Activated CD8-positive, alpha-beta memory T cell treated with anti-CD3 and anti-CD28 coated beads, Interleukin-2, amount 10 ng/mL, durations not matched to agents 7 days and 5 days (primary cell): ENCODE measurements at regions not wholly inside any gene's neighbourhood (a gene's known extent, or its start where the extent isn't known, plus 50 kb on each side); places are given as distances from the start of the nearest gene placed in this dataset.
"Not testable (repeated sequence)": the region's sequence is repeated elsewhere in the genome, so short reads cannot be mapped to it uniquely, and the experiment has no call there.

ENCODE experiments used
- ATAC-seq: fragments of 150-1000 bp; cut with Tn5 transposase; one replicate; pipeline ENCODE4 v1.10.0; 2021; ENCODE audit warnings: moderate library complexity
- CTCF ChIA-PET: fragments of 350-600 bp; sonication (Branson Sonifier 250); formaldehyde crosslinking; loops from one replicate; lab custom pipeline; 2021; ENCODE audit warnings: antibody characterized with exemption; lab: Charles Lee
- DNase-seq: peaks from one replicate; pipeline ENCODE4 v3.0.0-alpha.2; 2020
- H3K27ac Mint-ChIP-seq: one replicate; pipeline ENCODE4 v1.8.0; 2021; ENCODE audit warnings: mild to moderate bottlenecking, mixed read lengths
- H3K27me3 Mint-ChIP-seq: one replicate; pipeline ENCODE4 v1.8.0; 2021; ENCODE audit warnings: mixed read lengths
- H3K36me3 Mint-ChIP-seq: one replicate; pipeline ENCODE4 v1.8.0; 2021; ENCODE audit warnings: mild to moderate bottlenecking, mixed read lengths
- H3K4me1 Mint-ChIP-seq: one replicate; pipeline ENCODE4 v1.8.0; 2021; ENCODE audit warnings: mixed read lengths
- H3K4me3 Mint-ChIP-seq: one replicate; pipeline ENCODE4 v1.8.0; 2021; ENCODE audit warnings: mild to moderate bottlenecking, moderate library complexity, mixed read lengths
- H3K9me3 Mint-ChIP-seq: one replicate; pipeline ENCODE4 v1.8.0; 2022; ENCODE audit warnings: low read depth, mixed read lengths

- H3K27ac Mint-ChIP-seq: no peak overlapping the region
- H3K36me3 Mint-ChIP-seq: no peaks in the 10 kb centered on the region
- CTCF ChIA-PET: no interaction called here
- no peaks in the 10 kb centered on the region for H3K4me1 Mint-ChIP-seq
- no peak for DNase-seq
- no peaks in the 10 kb centered on the region for H3K27me3 Mint-ChIP-seq
- H3K9me3 Mint-ChIP-seq: peaks cover 10% of the 10 kb centered on the region
- no peak for ATAC-seq
- no peak overlapping the region for H3K4me3 Mint-ChIP-seq
Measured at GRCh38 chr11:37286890-37287289, 688.9 kb upstream of the RAG2 start.

- H3K9me3 Mint-ChIP-seq: peaks cover 2% of the 10 kb centered on the region
- ATAC-seq: no peak
- no peaks in the 10 kb centered on the region for H3K27me3 Mint-ChIP-seq
Measured at GRCh38 chr11:37282367-37282766, 684.3 kb upstream of the RAG2 start.

GRCh38 chr11:37280200-37280599 is 682.2 kb upstream of the RAG2 start:
- H3K36me3 Mint-ChIP-seq: no peaks in the 10 kb centered on the region
- no peaks in the 10 kb centered on the region for H3K9me3 Mint-ChIP-seq
- H3K4me1 Mint-ChIP-seq: no peaks in the 10 kb centered on the region
- H3K27ac Mint-ChIP-seq: no peak overlapping the region
- DNase-seq (no peak), ATAC-seq (no peak)
- H3K27me3 Mint-ChIP-seq: no peaks in the 10 kb centered on the region
- no peak overlapping the region for H3K4me3 Mint-ChIP-seq
- CTCF ChIA-PET: no interaction called here

More at GRCh38 chr11:37282367-37282766, 684.3 kb upstream of the RAG2 start:
- no peak for DNase-seq
- Mint-ChIP-seq H3K36me3 (no peaks in the 10 kb centered on the region), H3K4me1 (no peaks in the 10 kb centered on the region), H3K4me3 (no peak overlapping the region), H3K27ac (no peak overlapping the region)
- CTCF ChIA-PET: no interaction called here

GRCh38 chr11:37277896-37278465 is 679.9 kb upstream of the RAG2 start:
- no peaks in the 10 kb centered on the region for H3K36me3 Mint-ChIP-seq
- no peaks in the 10 kb centered on the region for H3K4me1 Mint-ChIP-seq
- H3K9me3 Mint-ChIP-seq: no peaks in the 10 kb centered on the region
- DNase-seq (no peak), ATAC-seq (no peak)
- H3K4me3 Mint-ChIP-seq: no peak overlapping the region
- no peaks in the 10 kb centered on the region for H3K27me3 Mint-ChIP-seq
- no peak overlapping the region for H3K27ac Mint-ChIP-seq
- CTCF ChIA-PET: no interaction called here

- Mint-ChIP-seq H3K36me3 (no peaks in the 10 kb centered on the region), H3K27me3 (no peaks in the 10 kb centered on the region), H3K4me1 (no peaks in the 10 kb centered on the region), H3K27ac (no peak overlapping the region), H3K4me3 (no peak overlapping the region), H3K9me3 (peaks cover 3% of the 10 kb centered on the region)
- DNase-seq: no peak
- CTCF ChIA-PET: no interaction called here
- no peak for ATAC-seq
Measured at GRCh38 chr11:37264783-37265182, 666.7 kb upstream of the RAG2 start.

GRCh38 chr11:37264060-37264459 is 666.0 kb upstream of the RAG2 start:
- CTCF ChIA-PET: no interaction called here
- H3K27me3 Mint-ChIP-seq: no peaks in the 10 kb centered on the region
- H3K4me3 Mint-ChIP-seq: no peak overlapping the region
- H3K4me1 Mint-ChIP-seq: no peaks in the 10 kb centered on the region
- H3K9me3 Mint-ChIP-seq: peaks cover 3% of the 10 kb centered on the region
- no peaks in the 10 kb centered on the region for H3K36me3 Mint-ChIP-seq
- H3K27ac Mint-ChIP-seq: no peak overlapping the region
- ATAC-seq: no peak
- no peak for DNase-seq

GRCh38 chr11:37263467-37263866 is 665.4 kb upstream of the RAG2 start:
- H3K27ac Mint-ChIP-seq, H3K4me3 Mint-ChIP-seq, DNase-seq, H3K9me3 Mint-ChIP-seq, ATAC-seq, H3K36me3 Mint-ChIP-seq, H3K27me3 Mint-ChIP-seq, H3K4me1 Mint-ChIP-seq, CTCF ChIA-PET: not testable (repeated sequence)

GRCh38 chr11:37259734-37260133 is 661.7 kb upstream of the RAG2 start:
- no peaks in the 10 kb centered on the region for H3K4me1 Mint-ChIP-seq
- H3K9me3 Mint-ChIP-seq: peaks cover 7% of the 10 kb centered on the region
- ATAC-seq (no peak), DNase-seq (no peak)
- CTCF ChIA-PET: no interaction called here
- H3K36me3 Mint-ChIP-seq: no peaks in the 10 kb centered on the region
- H3K27ac Mint-ChIP-seq: no peak overlapping the region
- no peak overlapping the region for H3K4me3 Mint-ChIP-seq
- no peaks in the 10 kb centered on the region for H3K27me3 Mint-ChIP-seq

GRCh38 chr11:37248145-37248544 is 650.1 kb upstream of the RAG2 start:
- Mint-ChIP-seq H3K36me3 (no peaks in the 10 kb centered on the region), H3K27ac (no peak overlapping the region), H3K4me3 (no peak overlapping the region), H3K27me3 (no peaks in the 10 kb centered on the region), H3K9me3 (peaks cover 4% of the 10 kb centered on the region), H3K4me1 (no peaks in the 10 kb centered on the region)
- CTCF ChIA-PET: no interaction called here
- ATAC-seq (no peak), DNase-seq (no peak)

- DNase-seq, H3K27ac Mint-ChIP-seq, H3K4me3 Mint-ChIP-seq, H3K4me1 Mint-ChIP-seq, CTCF ChIA-PET, H3K27me3 Mint-ChIP-seq, ATAC-seq, H3K36me3 Mint-ChIP-seq, H3K9me3 Mint-ChIP-seq: not testable (repeated sequence)
Measured at GRCh38 chr11:37246092-37246491, 648.1 kb upstream of the RAG2 start.

GRCh38 chr11:37230865-37231264 is 632.8 kb upstream of the RAG2 start:
- Mint-ChIP-seq H3K4me1 (no peaks in the 10 kb centered on the region), H3K36me3 (no peaks in the 10 kb centered on the region), H3K27ac (no peak overlapping the region), H3K9me3 (peaks cover 7% of the 10 kb centered on the region), H3K4me3 (no peak overlapping the region), H3K27me3 (no peaks in the 10 kb centered on the region)
- DNase-seq (no peak), ATAC-seq (no peak)
- CTCF ChIA-PET: no interaction called here

GRCh38 chr11:37223962-37224361 is 625.9 kb upstream of the RAG2 start:
- H3K4me1 Mint-ChIP-seq: no peaks in the 10 kb centered on the region
- ATAC-seq: no peak
- no peak overlapping the region for H3K4me3 Mint-ChIP-seq

GRCh38 chr11:37203006-37203405 is 605.0 kb upstream of the RAG2 start:
- DNase-seq (no peak), ATAC-seq (no peak)
- H3K4me1 Mint-ChIP-seq: no peaks in the 10 kb centered on the region
- no peaks in the 10 kb centered on the region for H3K27me3 Mint-ChIP-seq
- no peak overlapping the region for H3K4me3 Mint-ChIP-seq
- no peak overlapping the region for H3K27ac Mint-ChIP-seq
- H3K36me3 Mint-ChIP-seq: no peaks in the 10 kb centered on the region
- CTCF ChIA-PET: no interaction called here
- H3K9me3 Mint-ChIP-seq: peaks cover 8% of the 10 kb centered on the region

More at GRCh38 chr11:37223962-37224361, 625.9 kb upstream of the RAG2 start:
- Mint-ChIP-seq H3K9me3 (peaks cover 2% of the 10 kb centered on the region), H3K27me3 (no peaks in the 10 kb centered on the region), H3K36me3 (no peaks in the 10 kb centered on the region), H3K27ac (no peak overlapping the region)
- CTCF ChIA-PET: no interaction called here
- no peak for DNase-seq

GRCh38 chr11:37199082-37199481 is 601.0 kb upstream of the RAG2 start:
- no peaks in the 10 kb centered on the region for H3K4me1 Mint-ChIP-seq
- H3K36me3 Mint-ChIP-seq: no peaks in the 10 kb centered on the region
- H3K9me3 Mint-ChIP-seq: peaks cover 8% of the 10 kb centered on the region
- ATAC-seq (no peak), DNase-seq (no peak)
- H3K27me3 Mint-ChIP-seq: no peaks in the 10 kb centered on the region
- CTCF ChIA-PET: no interaction called here
- H3K4me3 Mint-ChIP-seq: no peak overlapping the region
- H3K27ac Mint-ChIP-seq: no peak overlapping the region

- Mint-ChIP-seq H3K4me1 (no peaks in the 10 kb centered on the region), H3K9me3 (peaks cover 7% of the 10 kb centered on the region), H3K4me3 (no peak overlapping the region), H3K36me3 (no peaks in the 10 kb centered on the region), H3K27me3 (no peaks in the 10 kb centered on the region), H3K27ac (no peak overlapping the region)
- DNase-seq (no peak), ATAC-seq (no peak)
- CTCF ChIA-PET: no interaction called here
Measured at GRCh38 chr11:37184326-37184725, 586.3 kb upstream of the RAG2 start.
